Adipocyte (in vitro differentiated cells): ENCODE measurements at regions not wholly inside any gene's neighbourhood (a gene's known extent, or its start where the extent isn't known, plus 50 kb on each side); places are given as distances from the start of the nearest gene placed in this dataset.
A peak's percentile ranks its signal among the peaks of the same experiment; 100 is the strongest.

Experiments
- DNase-seq: peaks from one replicate; pipeline ENCODE4 v3.0.0-alpha.2; 2015; ENCODE audit warnings: low read depth
- H3K27me3 ChIP-seq: replicated peaks from 2 replicates; pipeline ENCODE4 v1.7.0; 2013; ENCODE audit warnings: mild to moderate bottlenecking, low read length, moderate library complexity; ENCODE audit not compliant: control insufficient read depth, insufficient read depth
- H3K36me3 ChIP-seq: 2 replicates; pipeline ENCODE4 v1.7.0; 2013; ENCODE audit warnings: low read length, mild to moderate bottlenecking, moderate library complexity; ENCODE audit not compliant: control insufficient read depth, insufficient read depth, severe bottlenecking
- H3K4me1 ChIP-seq: 2 replicates; pipeline ENCODE4 v1.7.0; 2013; ENCODE audit warnings: mild to moderate bottlenecking, low read length, moderate library complexity; ENCODE audit not compliant: control insufficient read depth, insufficient read depth
- H3K4me3 ChIP-seq: 2 replicates; pipeline ENCODE4 v1.7.0; 2013; ENCODE audit warnings: mild to moderate bottlenecking, low read length, moderate library complexity
- H3K9ac ChIP-seq: 2 replicates; pipeline ENCODE4 v1.7.0; 2013; ENCODE audit warnings: mild to moderate bottlenecking, low read length, moderate library complexity
- H3K9me3 ChIP-seq: 2 replicates; pipeline ENCODE4 v1.7.0; 2013; ENCODE audit warnings: mild to moderate bottlenecking, low read length, moderate library complexity; ENCODE audit not compliant: control insufficient read depth

DNA sequence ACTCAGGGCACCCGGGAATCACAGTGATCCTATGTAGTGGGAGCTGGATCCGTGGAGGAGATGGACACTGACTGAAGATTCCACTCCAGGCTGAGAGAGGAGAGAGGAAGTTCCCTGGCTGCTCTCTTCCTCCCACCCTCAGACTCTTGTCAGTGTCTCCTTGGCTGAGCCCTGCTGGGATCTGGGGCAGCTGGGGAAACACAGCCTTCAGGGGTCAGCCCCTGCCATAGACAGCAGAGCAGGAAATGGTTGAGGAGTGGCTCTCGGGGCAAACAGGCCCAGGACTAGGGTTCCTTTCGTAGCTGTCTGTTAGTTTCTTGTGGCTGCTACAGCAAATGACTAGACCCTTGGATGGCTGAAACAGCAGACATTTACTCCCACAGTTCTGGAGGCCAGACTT lies 174.4 kb upstream of the BMPER start:
- H3K9me3 ChIP-seq: peaks cover 7% of the 10 kb centered on the region
- DNase-seq: no peak
- no peak overlapping the region for H3K9ac ChIP-seq
- H3K27me3 ChIP-seq: no peaks in the 10 kb centered on the region
- no peaks in the 10 kb centered on the region for H3K4me1 ChIP-seq
- no peak overlapping the region for H3K4me3 ChIP-seq
- no peaks in the 10 kb centered on the region for H3K36me3 ChIP-seq

DNA sequence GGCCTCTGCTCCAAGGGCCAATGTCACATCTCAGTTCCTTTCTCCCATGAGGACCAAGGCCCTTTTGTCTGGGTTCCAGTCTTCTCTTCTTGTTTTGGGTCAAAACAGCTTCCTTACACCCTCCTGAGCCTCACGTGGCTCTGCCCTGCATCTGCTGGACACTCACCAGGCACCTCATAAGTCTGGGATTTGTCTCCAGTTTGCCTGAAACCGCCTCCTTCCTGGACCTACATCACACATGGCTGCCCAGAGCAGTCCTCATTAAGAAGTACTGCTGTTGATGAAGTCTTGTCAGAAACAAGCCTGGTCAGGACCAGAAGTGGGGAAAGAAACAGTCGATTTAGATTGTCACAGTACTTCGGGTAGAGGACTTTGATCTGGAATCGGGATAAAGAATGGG lies 173.4 kb upstream of the BMPER start:
- peaks cover 7% of the 10 kb centered on the region for H3K9me3 ChIP-seq
- DNase-seq: no peak
- H3K4me1 ChIP-seq: no peaks in the 10 kb centered on the region
- H3K27me3 ChIP-seq: no peaks in the 10 kb centered on the region
- no peak overlapping the region for H3K9ac ChIP-seq
- no peak overlapping the region for H3K4me3 ChIP-seq
- no peaks in the 10 kb centered on the region for H3K36me3 ChIP-seq

DNA sequence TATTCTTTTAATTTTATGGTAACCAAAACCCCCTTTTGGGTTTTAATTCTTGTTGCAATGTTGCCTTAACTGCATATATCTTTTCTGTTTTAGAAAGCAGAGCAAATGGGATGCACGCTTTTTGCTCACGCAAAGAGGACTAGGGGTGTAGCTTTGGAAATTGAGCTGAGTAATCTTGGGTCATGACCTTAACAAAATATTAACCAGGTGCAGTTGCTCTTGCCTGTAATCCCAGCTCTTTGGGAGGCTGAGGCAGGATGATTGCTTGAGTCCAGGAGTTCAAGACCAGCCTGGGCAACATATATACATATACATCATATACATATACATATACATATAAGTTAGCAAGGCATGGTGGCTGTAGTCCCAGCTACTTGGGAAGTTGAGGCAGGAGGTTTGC lies 172.9 kb upstream of the BMPER start:
- Histone ChIP-seq H3K4me1 (no peaks in the 10 kb centered on the region), H3K4me3 (no peak overlapping the region), H3K27me3 (no peaks in the 10 kb centered on the region), H3K36me3 (no peaks in the 10 kb centered on the region), H3K9ac (no peak overlapping the region), H3K9me3 (peaks cover 7% of the 10 kb centered on the region)
- no peak for DNase-seq

DNA sequence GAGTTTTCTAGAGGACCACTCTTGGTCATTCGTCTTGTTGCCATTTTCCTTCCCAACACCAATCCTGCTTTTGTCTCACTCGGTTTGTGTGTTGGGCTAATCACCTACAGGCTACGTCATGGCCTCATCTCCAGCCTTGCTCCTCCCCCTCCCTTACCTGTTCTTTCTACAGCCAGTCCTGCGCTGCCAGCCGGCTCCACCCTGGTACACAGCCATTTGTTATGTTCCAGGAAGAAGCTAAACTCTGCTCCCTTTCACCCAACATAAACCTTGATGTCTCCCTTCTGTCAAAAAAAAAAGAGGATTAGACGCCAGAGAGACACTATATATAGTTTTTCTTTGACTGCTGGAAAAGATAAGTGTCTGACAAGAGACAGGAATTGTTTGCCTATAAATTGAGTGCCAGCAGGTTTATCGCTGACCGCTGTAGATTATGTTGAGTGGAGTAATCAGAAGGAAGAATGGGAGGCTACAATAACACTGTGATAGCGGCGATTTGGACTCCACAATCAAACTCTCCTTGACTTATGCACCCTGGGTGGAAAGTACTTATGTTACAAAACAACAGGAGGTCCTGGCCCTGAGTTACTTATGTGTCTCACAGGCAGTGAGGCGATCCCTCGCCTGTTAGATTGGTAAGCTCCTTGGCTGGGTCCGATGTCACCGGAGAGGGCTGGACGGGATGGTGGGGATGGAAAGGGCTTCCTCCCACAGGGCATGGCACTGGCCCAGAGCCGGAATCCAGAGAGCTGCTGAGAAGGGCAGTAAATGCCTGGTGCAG lies 171.3 kb upstream of the BMPER start:
- H3K4me1 ChIP-seq: no peaks in the 10 kb centered on the region
- peaks cover 7% of the 10 kb centered on the region for H3K9me3 ChIP-seq
- H3K27me3 ChIP-seq: no peaks in the 10 kb centered on the region
- H3K36me3 ChIP-seq: no peaks in the 10 kb centered on the region
- DNase-seq: no peak
- H3K4me3 ChIP-seq: no peak overlapping the region
- H3K9ac ChIP-seq: no peak overlapping the region

DNA sequence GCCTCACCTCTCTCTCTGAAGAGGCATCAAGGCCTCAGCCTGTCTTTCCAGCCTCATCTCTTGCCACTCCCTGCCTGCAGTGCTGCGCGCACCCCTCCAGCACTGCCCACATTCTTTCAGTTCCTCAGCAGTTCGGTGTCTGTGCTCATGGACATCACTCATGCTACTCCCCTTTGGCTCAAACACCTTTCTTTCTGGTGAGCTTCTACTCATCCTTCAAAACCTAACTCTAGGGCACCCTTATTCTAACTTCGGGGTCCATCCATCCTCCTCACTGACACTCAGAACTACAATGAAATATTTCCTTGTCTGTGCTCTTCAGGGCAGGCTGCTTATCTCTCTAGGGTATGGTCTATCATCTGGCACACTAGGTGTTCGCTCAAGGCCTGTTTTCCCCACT lies 169.9 kb upstream of the BMPER start:
- Histone ChIP-seq H3K9me3 (peaks cover under 1% of the 10 kb centered on the region), H3K4me1 (no peaks in the 10 kb centered on the region), H3K4me3 (no peak overlapping the region), H3K27me3 (no peaks in the 10 kb centered on the region), H3K36me3 (no peaks in the 10 kb centered on the region), H3K9ac (no peak overlapping the region)
- no peak for DNase-seq

DNA sequence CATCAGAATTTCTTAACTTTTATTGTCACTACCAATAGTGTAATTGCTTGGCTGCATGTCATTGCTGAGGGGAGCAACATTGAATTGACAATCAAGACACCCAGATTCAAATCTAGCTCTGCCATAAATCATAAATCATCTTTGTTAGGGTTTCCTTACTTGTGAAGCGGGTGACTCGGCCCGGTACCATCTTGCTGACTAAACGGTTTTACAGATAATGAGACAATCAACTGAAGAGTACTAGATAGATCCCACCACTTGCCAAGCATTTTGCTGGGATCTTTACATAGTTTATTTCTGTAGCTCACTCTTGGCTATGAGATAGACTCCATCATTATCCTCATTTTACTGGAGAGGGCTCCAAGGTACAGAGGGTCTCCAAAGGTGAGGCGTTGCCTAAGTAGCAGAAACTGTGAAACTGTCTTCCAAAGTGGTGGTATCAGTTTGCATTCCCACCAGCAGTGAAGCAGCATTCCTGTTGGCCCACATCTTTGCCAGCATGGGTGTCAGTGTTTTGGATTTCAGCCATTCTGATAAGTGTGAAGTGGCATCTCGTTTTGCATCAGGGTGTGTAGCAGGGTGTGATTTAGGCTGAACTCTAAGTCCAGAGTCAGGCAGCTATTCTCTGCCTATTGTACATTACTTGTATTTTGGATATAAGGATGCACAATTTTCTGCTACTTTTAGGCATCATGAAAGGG lies 168.7 kb upstream of the BMPER start:
- Histone ChIP-seq H3K4me1 (no peaks in the 10 kb centered on the region), H3K27me3 (no peaks in the 10 kb centered on the region), H3K9ac (no peak overlapping the region), H3K4me3 (no peak overlapping the region), H3K9me3 (no peaks in the 10 kb centered on the region), H3K36me3 (no peaks in the 10 kb centered on the region)
- no peak for DNase-seq

DNA sequence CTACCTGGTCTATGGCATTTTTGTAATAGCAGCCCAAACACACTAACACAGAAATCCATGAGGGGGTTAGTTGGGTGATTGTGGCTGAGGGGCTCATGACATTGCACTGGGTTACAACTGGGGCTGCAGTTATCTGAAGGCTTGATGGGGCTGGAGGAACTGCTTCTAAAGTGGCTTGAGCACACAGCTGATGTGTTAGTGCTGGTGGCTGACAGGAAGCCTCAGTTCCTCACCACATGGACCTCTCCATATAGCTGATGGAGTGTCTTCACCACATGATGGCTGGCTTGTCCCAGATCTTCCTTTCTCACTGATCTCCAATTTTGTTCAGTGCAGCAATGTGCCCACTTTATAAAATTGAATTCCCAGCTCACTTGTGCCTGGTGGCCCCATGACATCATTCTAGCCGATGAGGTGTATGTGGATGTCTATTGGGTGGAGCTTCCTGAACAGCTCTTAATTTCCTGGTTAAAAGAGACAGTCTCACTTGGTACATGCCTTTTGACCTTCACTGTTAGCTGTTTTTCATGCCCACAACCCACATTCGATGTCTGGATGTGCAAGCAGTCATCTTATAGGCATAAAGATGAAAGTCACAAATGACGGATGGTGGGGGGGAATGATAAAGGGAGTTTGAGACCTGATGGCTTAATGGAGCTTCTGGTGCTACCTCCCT lies 166.9 kb upstream of the BMPER start:
- peaks cover 7% of the 10 kb centered on the region for H3K4me1 ChIP-seq
- H3K36me3 ChIP-seq: no peaks in the 10 kb centered on the region
- no peak overlapping the region for H3K4me3 ChIP-seq
- H3K9ac ChIP-seq: no peak overlapping the region
- no peaks in the 10 kb centered on the region for H3K27me3 ChIP-seq
- H3K9me3 ChIP-seq: no peaks in the 10 kb centered on the region
- no peak for DNase-seq

DNA sequence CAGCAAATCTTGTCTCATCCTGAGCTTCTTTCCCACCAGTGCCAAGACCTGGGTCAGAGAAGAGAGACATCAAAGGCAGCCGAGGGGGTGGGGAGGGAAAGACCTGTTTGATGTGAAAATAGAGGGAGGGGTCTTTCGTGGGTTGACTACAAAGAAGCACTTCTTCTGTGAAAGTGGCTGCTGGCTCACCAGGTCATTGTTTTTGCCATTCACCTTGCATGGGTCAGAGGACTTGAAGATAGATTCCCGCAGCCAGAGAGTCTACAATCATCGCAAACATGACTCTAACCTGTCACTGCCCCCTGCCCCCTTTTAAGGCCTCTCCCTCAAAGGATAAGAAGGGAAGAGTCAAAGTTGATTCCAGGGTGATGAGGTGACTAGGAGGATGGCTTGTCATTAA lies 166.1 kb upstream of the BMPER start:
- Histone ChIP-seq H3K9ac (no peak overlapping the region), H3K4me3 (no peak overlapping the region), H3K4me1 (peaks cover 15% of the 10 kb centered on the region), H3K36me3 (no peaks in the 10 kb centered on the region), H3K9me3 (no peaks in the 10 kb centered on the region), H3K27me3 (no peaks in the 10 kb centered on the region)
- no peak for DNase-seq

DNA sequence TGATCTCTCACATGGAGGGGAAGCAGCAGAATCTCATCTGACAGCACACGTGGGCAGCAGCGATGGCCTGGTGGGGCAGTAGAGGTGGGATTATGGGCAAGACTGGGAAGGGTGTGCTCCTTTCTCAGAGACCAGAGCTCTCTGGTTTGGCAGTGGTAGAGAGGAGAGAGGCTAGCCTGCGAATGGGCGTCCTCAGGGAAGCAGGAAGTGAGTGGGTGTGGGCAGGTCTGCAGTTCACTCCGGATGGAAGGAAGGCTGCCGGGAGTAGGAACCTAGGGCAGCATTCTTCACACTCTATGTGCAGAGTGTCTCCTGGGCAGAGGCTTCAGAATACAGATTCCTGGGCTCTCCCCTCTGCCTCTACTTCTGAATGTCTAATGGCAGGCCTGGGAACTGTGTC lies 162.8 kb upstream of the BMPER start:
- H3K4me3 ChIP-seq: no peak overlapping the region
- H3K27me3 ChIP-seq: no peaks in the 10 kb centered on the region
- no peak overlapping the region for H3K9ac ChIP-seq
- no peak for DNase-seq
- no peaks in the 10 kb centered on the region for H3K36me3 ChIP-seq
- H3K9me3 ChIP-seq: no peaks in the 10 kb centered on the region
- peaks cover 17% of the 10 kb centered on the region for H3K4me1 ChIP-seq

DNA sequence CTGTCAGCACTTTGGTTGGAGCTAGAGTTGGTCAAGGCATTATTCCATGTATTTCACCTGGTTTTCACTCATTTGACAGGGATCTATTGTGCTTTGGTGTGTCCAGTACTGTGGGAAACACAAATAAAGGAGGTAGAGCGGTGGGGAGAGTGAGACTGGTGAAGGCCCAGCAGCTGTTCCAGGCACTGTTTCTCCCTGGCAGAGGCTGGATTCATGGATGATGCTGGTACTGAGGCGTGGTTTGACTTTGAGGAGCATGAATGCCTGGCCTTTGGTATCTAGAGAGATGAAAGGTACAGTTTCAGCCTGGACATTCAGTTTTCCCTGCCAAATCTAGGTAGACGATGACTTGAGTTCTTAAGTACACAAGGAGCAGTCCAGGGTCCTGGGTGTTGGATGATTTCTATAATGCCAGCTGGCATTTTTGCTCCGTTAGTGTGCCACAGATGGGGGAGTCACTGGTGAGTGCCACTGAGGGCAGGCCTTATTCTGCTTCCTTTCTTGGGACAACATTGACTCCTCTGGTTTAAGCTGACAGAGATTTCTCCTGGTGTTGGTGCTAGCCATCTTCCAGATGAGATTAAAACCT lies 162.2 kb upstream of the BMPER start:
- H3K4me1 ChIP-seq: peaks cover 17% of the 10 kb centered on the region
- no peaks in the 10 kb centered on the region for H3K27me3 ChIP-seq
- H3K36me3 ChIP-seq: no peaks in the 10 kb centered on the region
- peak overlapping the region; percentile 2 for H3K4me3 ChIP-seq
- peak overlapping the region; percentile 6 for H3K9ac ChIP-seq
- no peaks in the 10 kb centered on the region for H3K9me3 ChIP-seq
- DNase-seq: no peak

DNA sequence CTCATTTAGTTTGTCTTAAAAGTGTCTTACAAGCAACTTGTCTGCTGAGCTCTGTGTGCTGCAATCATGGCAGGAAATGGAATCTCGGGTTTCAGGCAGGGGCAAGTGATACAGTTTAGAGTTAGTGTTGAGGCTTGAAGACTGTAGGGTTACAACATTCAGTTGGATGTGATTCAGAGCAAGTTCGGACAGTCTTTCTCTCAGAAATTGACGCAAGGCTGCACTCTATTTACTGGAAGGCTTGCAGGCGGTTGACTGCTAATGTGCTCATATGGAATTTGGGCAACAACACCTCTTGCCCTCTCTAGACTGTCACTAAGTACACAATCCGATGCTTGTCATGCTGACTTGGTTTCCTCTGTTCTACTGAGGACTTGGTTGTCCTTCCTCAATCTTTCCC lies 161.7 kb upstream of the BMPER start:
- Histone ChIP-seq H3K4me1 (peaks cover 17% of the 10 kb centered on the region), H3K27me3 (no peaks in the 10 kb centered on the region), H3K9ac (peak overlapping the region; percentile 6), H3K9me3 (no peaks in the 10 kb centered on the region), H3K36me3 (no peaks in the 10 kb centered on the region), H3K4me3 (peak overlapping the region; percentile 53)
- DNase-seq: peak; percentile 89
